Suprapubic skin (tissue), 4 donors: ENCODE measurements at regions not wholly inside any gene's neighbourhood (a gene's known extent, or its start where the extent isn't known, plus 50 kb on each side); places are given as distances from the start of the nearest gene placed in this dataset.

Experiments used
- POLR2A ChIP-seq, 2 donors: fragments of 450-650 bp; IDR thresholded peaks; one replicate each; pipeline ENCODE4 v1.6.1; 2017; ENCODE audit warnings: antibody characterized with exemption in 2 of 2, mild to moderate bottlenecking in 2 of 2, moderate library complexity in 2 of 2
- POLR2AphosphoS5 ChIP-seq, 3 donors: sonication (generic); formaldehyde crosslinking; IDR thresholded peaks; one replicate each; pipeline ENCODE4 v1.6.1; 2017; ENCODE audit warnings: antibody characterized with exemption in 3 of 3
- TF ChIP-seq, protein P1 (sequence below), 2 donors: fragments of 200-600 bp in 1 of 2; fragments of 450-650 bp in 1 of 2; sonication (generic) in 1 of 2; IDR thresholded peaks; one replicate each; pipeline ENCODE4 v1.5.1; 2016 to 2019; ENCODE audit warnings: antibody characterized with exemption in 2 of 2, mild to moderate bottlenecking in 1 of 2, moderate library complexity in 1 of 2

- TF ChIP-seq, protein P1, sequence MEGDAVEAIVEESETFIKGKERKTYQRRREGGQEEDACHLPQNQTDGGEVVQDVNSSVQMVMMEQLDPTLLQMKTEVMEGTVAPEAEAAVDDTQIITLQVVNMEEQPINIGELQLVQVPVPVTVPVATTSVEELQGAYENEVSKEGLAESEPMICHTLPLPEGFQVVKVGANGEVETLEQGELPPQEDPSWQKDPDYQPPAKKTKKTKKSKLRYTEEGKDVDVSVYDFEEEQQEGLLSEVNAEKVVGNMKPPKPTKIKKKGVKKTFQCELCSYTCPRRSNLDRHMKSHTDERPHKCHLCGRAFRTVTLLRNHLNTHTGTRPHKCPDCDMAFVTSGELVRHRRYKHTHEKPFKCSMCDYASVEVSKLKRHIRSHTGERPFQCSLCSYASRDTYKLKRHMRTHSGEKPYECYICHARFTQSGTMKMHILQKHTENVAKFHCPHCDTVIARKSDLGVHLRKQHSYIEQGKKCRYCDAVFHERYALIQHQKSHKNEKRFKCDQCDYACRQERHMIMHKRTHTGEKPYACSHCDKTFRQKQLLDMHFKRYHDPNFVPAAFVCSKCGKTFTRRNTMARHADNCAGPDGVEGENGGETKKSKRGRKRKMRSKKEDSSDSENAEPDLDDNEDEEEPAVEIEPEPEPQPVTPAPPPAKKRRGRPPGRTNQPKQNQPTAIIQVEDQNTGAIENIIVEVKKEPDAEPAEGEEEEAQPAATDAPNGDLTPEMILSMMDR (IDR thresholded peaks at IDR 0.05): no peak
- TF ChIP-seq POLR2A (IDR thresholded peaks at IDR 0.05): no peak
- no peak for TF ChIP-seq POLR2AphosphoS5 (IDR thresholded peaks at IDR 0.05)
Observed at GRCh38 chr2:139170406-139170805, 390.2 kb upstream of the NXPH2 start.
